Astrocyte (in vitro differentiated cells and primary cell): ENCODE measurements at regions not wholly inside any gene's neighbourhood (a gene's known extent, or its start where the extent isn't known, plus 50 kb on each side); places are given as distances from the start of the nearest gene placed in this dataset.

Experiments
- DNase-seq: peaks from one replicate; pipeline ENCODE4 v3.0.0-alpha.2; 2010; ENCODE audit warnings: low read depth
- FAIRE-seq: peaks from 2 replicates; lab custom pipeline; 2011; peaks lifted over from hg19 to GRCh38; lab: Jason Lieb, UNC
- H2AFZ ChIP-seq: 2 replicates; pipeline ENCODE4 v1.6.0; 2012; ENCODE audit warnings: low read depth, low read length, inconsistent platforms
- H3K27ac ChIP-seq: 2 replicates; pipeline ENCODE4 v1.5.1; 2011; ENCODE audit warnings: low read depth, low read length, inconsistent platforms
- H3K27me3 ChIP-seq: 2 replicates; pipeline ENCODE4 v1.6.0; 2011; ENCODE audit warnings: low read length, inconsistent platforms; ENCODE audit not compliant: insufficient read depth
- H3K36me3 ChIP-seq: 2 replicates; pipeline ENCODE4 v1.5.1; 2011; ENCODE audit warnings: low read length, inconsistent platforms; ENCODE audit not compliant: insufficient read depth
- H3K4me1 ChIP-seq: 2 replicates; pipeline ENCODE4 v1.5.1; 2011; ENCODE audit warnings: low read length, inconsistent platforms; ENCODE audit not compliant: insufficient read depth
- H3K4me2 ChIP-seq: 2 replicates; pipeline ENCODE4 v1.6.0; 2012; ENCODE audit warnings: low read length, inconsistent platforms
- H3K4me3 ChIP-seq: 2 replicates; pipeline ENCODE4 v1.5.1; 2011; ENCODE audit warnings: low read depth, mild to moderate bottlenecking, low read length, inconsistent platforms; ENCODE audit not compliant: insufficient read depth
- H3K79me2 ChIP-seq: 2 replicates; pipeline ENCODE4 v1.6.0; 2012; ENCODE audit warnings: mild to moderate bottlenecking, low read length, inconsistent platforms; ENCODE audit not compliant: insufficient read depth
- H3K9ac ChIP-seq: 2 replicates; pipeline ENCODE4 v1.6.0; 2012; ENCODE audit warnings: mild to moderate bottlenecking, low read length, inconsistent platforms
- H3K9me3 ChIP-seq: 2 replicates; pipeline ENCODE4 v1.5.1; 2012; ENCODE audit warnings: low read depth, mild to moderate bottlenecking, low read length, inconsistent platforms; ENCODE audit not compliant: insufficient read depth
- H4K20me1 ChIP-seq: 2 replicates; pipeline ENCODE4 v1.6.0; 2012; ENCODE audit warnings: low read length, inconsistent platforms; ENCODE audit not compliant: insufficient read depth
- H3K27ac Mint-ChIP-seq: one replicate; pipeline ENCODE4 v1.8.0; 2021; ENCODE audit warnings: mild to moderate bottlenecking, mixed read lengths; ENCODE audit not compliant: unreplicated experiment
- H3K27me3 Mint-ChIP-seq: one replicate; pipeline ENCODE4 v1.8.0; 2021; ENCODE audit warnings: low read depth, mixed read lengths; ENCODE audit not compliant: unreplicated experiment
- H3K36me3 Mint-ChIP-seq: one replicate; pipeline ENCODE4 v1.8.0; 2021; ENCODE audit warnings: low read depth, mixed read lengths; ENCODE audit not compliant: unreplicated experiment
- H3K4me1 Mint-ChIP-seq: one replicate; pipeline ENCODE4 v1.8.0; 2021; ENCODE audit warnings: low read depth, mixed read lengths; ENCODE audit not compliant: unreplicated experiment
- H3K4me3 Mint-ChIP-seq: one replicate; pipeline ENCODE4 v1.8.0; 2021; ENCODE audit warnings: mild to moderate bottlenecking, moderate library complexity, mixed read lengths; ENCODE audit not compliant: unreplicated experiment
- H3K9me3 Mint-ChIP-seq: one replicate; pipeline ENCODE4 v1.8.0; 2021; ENCODE audit warnings: mild to moderate bottlenecking, mixed read lengths; ENCODE audit not compliant: unreplicated experiment
- EZH2 ChIP-seq: IDR thresholded peaks from 2 replicates; pipeline ENCODE4 v1.6.1; 2012; ENCODE audit warnings: mild to moderate bottlenecking, low read length, inconsistent platforms; ENCODE audit not compliant: insufficient read depth
- TF ChIP-seq, protein P1 (sequence below): IDR thresholded peaks from 2 replicates; pipeline ENCODE4 v1.5.1; 2011; ENCODE audit warnings: low read depth, mild to moderate bottlenecking, inconsistent platforms, low read length, moderate library complexity; ENCODE audit not compliant: insufficient read depth

DNA sequence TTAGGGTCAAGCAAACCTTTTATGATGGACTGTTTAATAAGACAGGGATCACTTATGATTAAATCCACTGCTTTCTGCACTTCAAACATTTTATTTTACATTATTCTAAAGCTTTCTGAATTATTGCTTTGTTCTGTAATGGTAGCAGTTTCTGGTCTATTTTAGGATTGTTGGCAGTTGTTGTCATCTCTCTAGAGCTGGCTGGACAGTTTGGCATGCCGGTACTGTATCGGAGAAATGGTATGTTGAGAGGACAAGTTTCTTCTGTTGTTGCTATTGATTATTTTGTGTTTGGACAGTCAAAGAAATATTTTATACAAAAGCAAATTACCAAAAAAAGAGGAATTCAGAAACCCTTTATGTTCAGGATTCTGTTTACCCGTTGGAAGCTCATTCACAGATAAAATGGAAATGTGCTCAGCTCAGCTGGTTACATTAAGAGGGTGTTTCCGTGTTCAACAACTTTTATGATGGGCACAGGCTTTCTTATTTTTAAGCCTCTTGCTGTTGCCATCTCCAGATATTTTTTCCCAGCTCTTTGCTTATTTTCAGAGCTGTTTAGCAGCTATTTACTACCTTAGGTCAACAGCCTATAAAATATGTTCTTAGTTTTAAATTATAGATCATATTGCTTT, 214.6 kb upstream of the IGFBP7 start:
- DNase-seq: no peak
- Mint-ChIP-seq H3K4me1 (no peaks in the 10 kb centered on the region), H3K4me3 (no peak overlapping the region), H3K27ac (no peak overlapping the region), H3K9me3 (no peaks in the 10 kb centered on the region), H3K27me3 (no peaks in the 10 kb centered on the region), H3K36me3 (no peaks in the 10 kb centered on the region)
- Histone ChIP-seq H3K4me1 (no peaks in the 10 kb centered on the region), H3K9me3 (no peaks in the 10 kb centered on the region), H3K27me3 (no peaks in the 10 kb centered on the region), H2AFZ (no peak overlapping the region), H3K36me3 (no peaks in the 10 kb centered on the region), H3K79me2 (no peaks in the 10 kb centered on the region), H3K9ac (no peak overlapping the region), H3K4me3 (no peak overlapping the region), H3K27ac (no peak overlapping the region), H4K20me1 (no peaks in the 10 kb centered on the region), H3K4me2 (no peak overlapping the region)
- FAIRE-seq: no peak
- TF ChIP-seq, protein P1, sequence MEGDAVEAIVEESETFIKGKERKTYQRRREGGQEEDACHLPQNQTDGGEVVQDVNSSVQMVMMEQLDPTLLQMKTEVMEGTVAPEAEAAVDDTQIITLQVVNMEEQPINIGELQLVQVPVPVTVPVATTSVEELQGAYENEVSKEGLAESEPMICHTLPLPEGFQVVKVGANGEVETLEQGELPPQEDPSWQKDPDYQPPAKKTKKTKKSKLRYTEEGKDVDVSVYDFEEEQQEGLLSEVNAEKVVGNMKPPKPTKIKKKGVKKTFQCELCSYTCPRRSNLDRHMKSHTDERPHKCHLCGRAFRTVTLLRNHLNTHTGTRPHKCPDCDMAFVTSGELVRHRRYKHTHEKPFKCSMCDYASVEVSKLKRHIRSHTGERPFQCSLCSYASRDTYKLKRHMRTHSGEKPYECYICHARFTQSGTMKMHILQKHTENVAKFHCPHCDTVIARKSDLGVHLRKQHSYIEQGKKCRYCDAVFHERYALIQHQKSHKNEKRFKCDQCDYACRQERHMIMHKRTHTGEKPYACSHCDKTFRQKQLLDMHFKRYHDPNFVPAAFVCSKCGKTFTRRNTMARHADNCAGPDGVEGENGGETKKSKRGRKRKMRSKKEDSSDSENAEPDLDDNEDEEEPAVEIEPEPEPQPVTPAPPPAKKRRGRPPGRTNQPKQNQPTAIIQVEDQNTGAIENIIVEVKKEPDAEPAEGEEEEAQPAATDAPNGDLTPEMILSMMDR: no peak
- no peak for TF ChIP-seq EZH2

DNA sequence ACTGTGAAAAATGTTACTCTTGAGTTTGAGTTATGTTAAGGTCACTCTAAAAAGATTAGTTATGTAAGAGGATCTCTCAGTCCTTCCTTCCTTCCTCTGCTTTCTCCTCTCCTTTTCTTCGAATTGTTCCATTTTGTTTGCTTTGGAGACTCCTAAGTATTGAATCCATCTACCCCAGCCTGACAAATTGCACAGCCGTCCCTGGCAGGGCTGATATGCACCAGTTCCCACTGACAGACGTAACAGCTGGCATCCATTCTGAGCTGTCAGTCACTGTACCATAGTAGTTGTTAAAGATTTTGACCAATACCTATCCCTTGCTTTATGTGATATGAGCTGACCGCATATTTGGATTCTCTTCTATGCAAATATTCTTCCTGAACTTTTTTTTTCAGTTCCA, 210.7 kb upstream of the IGFBP7 start:
- Histone ChIP-seq H3K4me3 (no peak overlapping the region), H3K9me3 (no peaks in the 10 kb centered on the region), H2AFZ (no peak overlapping the region), H3K9ac (no peak overlapping the region), H3K27ac (no peak overlapping the region), H3K4me2 (no peak overlapping the region), H3K79me2 (no peaks in the 10 kb centered on the region), H4K20me1 (no peaks in the 10 kb centered on the region), H3K36me3 (no peaks in the 10 kb centered on the region), H3K4me1 (no peaks in the 10 kb centered on the region), H3K27me3 (no peaks in the 10 kb centered on the region)
- Mint-ChIP-seq H3K36me3 (no peaks in the 10 kb centered on the region), H3K9me3 (no peaks in the 10 kb centered on the region), H3K4me1 (no peaks in the 10 kb centered on the region), H3K27ac (no peak overlapping the region), H3K4me3 (no peak overlapping the region), H3K27me3 (no peaks in the 10 kb centered on the region)
- FAIRE-seq (no peak), DNase-seq (no peak)
- TF ChIP-seq, protein P1: no peak
- no peak for TF ChIP-seq EZH2

DNA sequence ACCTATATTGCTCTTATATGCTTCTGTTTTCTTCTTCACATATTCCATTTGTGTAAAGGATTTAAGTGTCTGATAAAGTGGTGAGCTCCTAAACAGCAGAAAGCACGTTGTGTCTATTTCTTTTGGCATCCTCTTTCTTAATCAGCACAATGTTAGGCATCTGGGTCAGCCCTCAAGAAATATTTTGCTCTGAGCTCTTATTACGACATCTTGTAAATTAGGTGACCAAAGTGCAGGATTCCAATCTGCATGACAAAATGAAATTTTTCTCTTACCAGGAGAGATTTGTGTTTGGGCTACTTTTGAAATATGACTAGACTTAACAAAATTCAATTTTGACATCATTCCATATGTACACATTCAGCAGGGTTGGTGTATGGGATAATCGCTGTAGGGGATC, 210.0 kb upstream of the IGFBP7 start:
- Histone ChIP-seq H3K4me1 (no peaks in the 10 kb centered on the region), H3K9ac (no peak overlapping the region), H3K9me3 (no peaks in the 10 kb centered on the region), H3K27me3 (no peaks in the 10 kb centered on the region), H2AFZ (no peak overlapping the region), H3K79me2 (no peaks in the 10 kb centered on the region), H3K4me2 (no peak overlapping the region), H3K4me3 (no peak overlapping the region), H4K20me1 (no peaks in the 10 kb centered on the region), H3K36me3 (no peaks in the 10 kb centered on the region), H3K27ac (no peak overlapping the region)
- no peaks in the 10 kb centered on the region for H3K9me3 Mint-ChIP-seq
- H3K4me1 Mint-ChIP-seq: no peaks in the 10 kb centered on the region
- no peak overlapping the region for H3K4me3 Mint-ChIP-seq
- no peak overlapping the region for H3K27ac Mint-ChIP-seq
- no peak for DNase-seq
- H3K36me3 Mint-ChIP-seq: no peaks in the 10 kb centered on the region
- TF ChIP-seq EZH2: no peak
- TF ChIP-seq, protein P1: no peak
- H3K27me3 Mint-ChIP-seq: no peaks in the 10 kb centered on the region
- FAIRE-seq: peak; percentile 52
